ENCODE measurements at regions not wholly inside any gene's neighbourhood (a gene's known extent, or its start where the extent isn't known, plus 50 kb on each side); places are given as distances from the start of the nearest gene placed in this dataset.
A peak's percentile ranks its signal among the peaks of the same experiment; 100 is the strongest.
"Not testable (repeated sequence)": the region's sequence is repeated elsewhere in the genome, so short reads cannot be mapped to it uniquely, and the experiment has no call there.

DNA sequence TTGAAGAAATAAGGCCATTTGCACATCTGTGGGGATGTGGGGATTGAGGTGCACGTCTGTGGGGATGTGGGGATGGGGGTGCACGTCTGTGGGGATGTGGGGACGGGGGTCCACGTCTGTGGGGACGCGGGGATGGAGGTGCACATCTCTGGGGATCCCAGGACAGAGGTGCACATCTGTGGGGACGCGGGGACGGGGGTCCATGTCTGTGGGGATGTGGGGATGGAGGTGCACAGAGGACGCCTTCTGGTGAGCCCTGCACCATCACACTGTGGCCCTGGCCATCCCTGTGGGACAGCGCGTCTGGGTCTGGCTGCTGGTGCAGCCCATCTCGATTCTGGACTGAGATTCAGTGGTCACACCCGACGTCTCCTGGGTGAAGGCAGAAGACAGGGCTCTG is 161.4 kb downstream of the LAT start:
- in situ Hi-C loops (cut with HindIII; ENCODE audit: low sequenced_read_pairs) = no loop called here

DNA sequence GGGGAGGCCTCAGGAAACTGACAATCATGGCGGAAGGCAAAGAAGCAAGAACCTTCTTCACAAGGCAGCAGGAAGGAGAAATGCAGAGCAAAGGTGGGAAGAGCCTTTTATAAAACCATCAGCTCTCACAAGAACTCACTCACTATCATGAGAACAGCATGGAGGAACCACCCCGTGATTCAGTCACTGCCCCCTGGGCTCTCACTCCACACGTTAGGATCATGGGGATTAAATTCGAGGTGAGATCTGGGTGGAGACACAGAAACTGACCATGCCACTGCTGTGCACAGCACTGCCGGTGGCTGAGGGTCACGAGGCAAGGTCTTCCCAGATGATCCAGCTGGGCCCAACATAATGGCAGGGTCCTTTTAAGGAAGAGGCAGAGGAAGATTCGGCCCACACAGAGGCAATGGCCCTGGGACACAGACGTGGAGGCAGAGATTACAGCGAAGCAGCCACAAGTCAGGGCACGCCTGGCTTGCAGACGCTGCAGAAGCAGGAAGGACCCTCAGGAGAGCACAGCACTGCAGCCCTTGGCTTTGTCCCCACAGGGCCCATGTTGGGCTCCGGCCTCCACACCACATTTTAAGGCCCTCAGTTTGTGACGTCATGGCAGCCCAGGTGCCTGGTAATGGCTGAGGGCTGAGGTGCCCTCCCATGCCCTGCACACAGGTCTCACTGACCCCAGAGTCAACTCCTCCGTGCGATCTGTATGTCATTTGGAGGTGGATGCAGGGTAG is 160.8 kb downstream of the LAT start:
- in situ Hi-C loops (cut with HindIII; ENCODE audit: low sequenced_read_pairs); DNase-seq (ENCODE audit: low read depth, low spot score); H3K4me3 ChIP-seq (ENCODE audit: low read depth, low read length): not testable (repeated sequence)

More for the DNA sequence above, 161.4 kb downstream of the LAT start:
- TF ChIP-seq, protein P1, sequence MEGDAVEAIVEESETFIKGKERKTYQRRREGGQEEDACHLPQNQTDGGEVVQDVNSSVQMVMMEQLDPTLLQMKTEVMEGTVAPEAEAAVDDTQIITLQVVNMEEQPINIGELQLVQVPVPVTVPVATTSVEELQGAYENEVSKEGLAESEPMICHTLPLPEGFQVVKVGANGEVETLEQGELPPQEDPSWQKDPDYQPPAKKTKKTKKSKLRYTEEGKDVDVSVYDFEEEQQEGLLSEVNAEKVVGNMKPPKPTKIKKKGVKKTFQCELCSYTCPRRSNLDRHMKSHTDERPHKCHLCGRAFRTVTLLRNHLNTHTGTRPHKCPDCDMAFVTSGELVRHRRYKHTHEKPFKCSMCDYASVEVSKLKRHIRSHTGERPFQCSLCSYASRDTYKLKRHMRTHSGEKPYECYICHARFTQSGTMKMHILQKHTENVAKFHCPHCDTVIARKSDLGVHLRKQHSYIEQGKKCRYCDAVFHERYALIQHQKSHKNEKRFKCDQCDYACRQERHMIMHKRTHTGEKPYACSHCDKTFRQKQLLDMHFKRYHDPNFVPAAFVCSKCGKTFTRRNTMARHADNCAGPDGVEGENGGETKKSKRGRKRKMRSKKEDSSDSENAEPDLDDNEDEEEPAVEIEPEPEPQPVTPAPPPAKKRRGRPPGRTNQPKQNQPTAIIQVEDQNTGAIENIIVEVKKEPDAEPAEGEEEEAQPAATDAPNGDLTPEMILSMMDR (IDR thresholded peaks at IDR 0.05; ENCODE audit: low read depth, low read length) = no peak
- no peak for DNase-seq (ENCODE audit: low read depth, low spot score)
- no peak overlapping the region for H3K4me3 ChIP-seq (ENCODE audit: low read depth, low read length)

DNA sequence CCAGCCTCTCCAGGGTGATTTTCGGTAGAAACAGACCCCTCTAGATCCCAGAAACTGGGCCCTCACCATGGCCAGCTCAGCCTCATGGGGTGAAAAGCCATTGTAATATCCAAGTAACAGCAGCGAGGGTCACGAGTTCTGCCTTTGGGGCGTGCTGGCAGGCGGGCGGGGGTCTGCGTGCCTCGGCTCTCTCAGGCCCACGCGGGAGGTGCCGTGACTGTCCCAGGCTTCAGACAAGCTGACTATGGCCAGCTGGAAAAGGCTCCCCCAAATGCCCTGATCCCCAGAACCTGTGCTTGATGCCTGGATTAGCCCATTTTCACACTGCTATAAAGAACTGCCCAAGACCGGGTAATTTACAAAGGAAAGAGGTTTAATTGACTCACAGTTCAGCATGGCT is 160.2 kb downstream of the LAT start:
- in situ Hi-C loops (cut with HindIII; ENCODE audit: low sequenced_read_pairs); H3K4me3 ChIP-seq (ENCODE audit: low read depth, low read length): not testable (repeated sequence)

GRCh38 chr16:29144669-29145062 is 159.8 kb downstream of the LAT start:
- in situ Hi-C loops (cut with HindIII; ENCODE audit: low sequenced_read_pairs); H3K4me3 ChIP-seq (ENCODE audit: low read depth, low read length); DNase-seq (ENCODE audit: low read depth, low spot score): not testable (repeated sequence)

More for the DNA sequence above, 160.2 kb downstream of the LAT start:
- DNase-seq (ENCODE audit: low read depth, low spot score) = not testable (repeated sequence)

DNA sequence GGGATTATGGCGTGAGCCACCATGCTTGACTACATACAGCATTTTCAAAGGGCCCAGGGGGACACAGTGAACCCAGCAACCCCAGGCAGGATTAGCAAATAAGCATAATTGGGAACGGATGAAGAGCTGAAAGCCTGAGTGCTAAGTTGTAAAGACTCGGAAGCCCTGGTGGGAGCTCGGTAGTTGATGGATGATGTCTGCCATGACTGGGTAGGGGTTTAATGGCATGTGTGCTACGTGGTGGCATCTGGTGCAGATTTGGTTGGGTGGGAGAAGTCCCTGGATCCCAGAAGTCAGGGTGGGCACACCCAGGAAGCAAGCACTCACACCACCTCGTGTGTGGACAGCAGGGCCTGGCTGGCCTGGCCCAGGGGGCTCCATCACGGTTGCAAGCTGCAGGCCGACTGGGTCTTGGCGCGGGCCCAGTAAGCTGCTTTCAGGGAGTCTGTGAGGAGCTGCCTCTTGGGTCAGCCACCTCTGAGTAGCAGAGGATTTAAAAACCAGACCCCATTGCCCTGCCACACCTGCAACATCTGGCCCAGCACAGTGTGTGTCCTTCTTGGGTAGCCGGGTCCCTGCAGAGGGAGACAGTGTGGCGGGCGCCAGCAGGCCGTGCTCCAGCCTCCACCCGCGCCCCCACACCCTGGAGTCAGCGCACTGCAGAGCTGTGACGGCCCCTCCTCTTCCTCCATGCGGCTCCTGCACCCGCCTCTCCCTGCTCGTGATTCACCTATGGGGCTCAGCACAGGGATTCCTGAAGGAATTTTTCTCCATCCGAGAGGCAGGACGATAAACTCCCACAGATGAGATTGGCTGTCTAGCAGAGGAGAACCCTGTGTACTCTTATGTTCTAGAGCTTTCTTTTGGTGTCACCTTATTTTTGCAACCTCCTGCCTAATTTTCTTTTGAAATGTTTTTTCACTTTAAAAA is 159.2 kb downstream of the LAT start:
- DNase-seq (ENCODE audit: low read depth, low spot score); H3K4me3 ChIP-seq (ENCODE audit: low read depth, low read length); in situ Hi-C loops (cut with HindIII; ENCODE audit: low sequenced_read_pairs): not testable (repeated sequence)

GRCh38 chr16:29142506-29142905 is 157.7 kb downstream of the LAT start:
- H3K4me3 ChIP-seq (ENCODE audit: low read depth, low read length); DNase-seq (ENCODE audit: low read depth, low spot score); in situ Hi-C loops (cut with HindIII; ENCODE audit: low sequenced_read_pairs): not testable (repeated sequence)

GRCh38 chr16:29141586-29142324 is 156.9 kb downstream of the LAT start:
- DNase-seq (ENCODE audit: low read depth, low spot score) = no peak
- in situ Hi-C loops (cut with HindIII; ENCODE audit: low sequenced_read_pairs) = no loop called here
- TF ChIP-seq, protein P1 (IDR thresholded peaks at IDR 0.05; ENCODE audit: low read depth, low read length) = no peak
- no peak overlapping the region for H3K4me3 ChIP-seq (ENCODE audit: low read depth, low read length)

DNA sequence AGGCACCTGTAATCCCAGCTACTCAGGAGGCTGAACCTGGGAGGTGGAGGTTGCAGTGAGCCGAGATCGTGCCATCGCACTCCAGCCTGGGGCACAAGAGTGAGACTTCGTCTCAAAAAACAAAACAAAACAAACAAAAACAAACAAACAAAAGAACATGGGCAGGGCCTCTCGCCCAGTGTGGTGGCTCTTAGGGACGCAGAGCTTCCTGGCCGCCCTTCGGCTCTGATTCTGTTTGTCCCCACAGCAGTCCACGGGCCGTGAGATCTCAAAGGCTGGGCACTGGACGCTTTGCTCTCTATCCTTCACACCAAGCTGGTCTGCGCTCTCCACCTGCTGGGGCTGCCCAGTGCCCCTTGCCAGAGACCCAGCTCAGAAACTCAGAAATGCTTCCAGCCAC is 156.3 kb downstream of the LAT start:
- H3K4me3 ChIP-seq (ENCODE audit: low read depth, low read length); in situ Hi-C loops (cut with HindIII; ENCODE audit: low sequenced_read_pairs): not testable (repeated sequence)

GRCh38 chr16:29139901-29140855 is 155.3 kb downstream of the LAT start:
- H3K4me3 ChIP-seq (ENCODE audit: low read depth, low read length); in situ Hi-C loops (cut with HindIII; ENCODE audit: low sequenced_read_pairs): not testable (repeated sequence)
- DNase-seq (ENCODE audit: low read depth, low spot score) = peak; percentile 40

More for the DNA sequence above, 156.3 kb downstream of the LAT start:
- not testable (repeated sequence) for DNase-seq (ENCODE audit: low read depth, low spot score)
